BE2C (cell line): ENCODE measurements at regions not wholly inside any gene's neighbourhood (a gene's known extent, or its start where the extent isn't known, plus 50 kb on each side); places are given as distances from the start of the nearest gene placed in this dataset.
A peak's percentile ranks its signal among the peaks of the same experiment; 100 is the strongest.
"Not testable (repeated sequence)": the region's sequence is repeated elsewhere in the genome, so short reads cannot be mapped to it uniquely, and the experiment has no call there.

ENCODE experiments used
- DNase-seq: peaks from one replicate; pipeline ENCODE4 v3.0.0-alpha.2; 2020
- H3K27me3 ChIP-seq: fragments of 250-450 bp; sonication (Bioruptor Pico); 2 replicates; pipeline ENCODE4 v1.5.1; 2020; ENCODE audit warnings: mild to moderate bottlenecking
- H3K36me3 ChIP-seq: fragments of 250-450 bp; sonication (Bioruptor Pico); 2 replicates; pipeline ENCODE4 v1.5.1; 2020; ENCODE audit warnings: mild to moderate bottlenecking
- H3K4me1 ChIP-seq: fragments of 250-450 bp; sonication (Bioruptor Pico); 2 replicates; pipeline ENCODE4 v1.5.1; 2020
- H3K4me3 ChIP-seq: 2 replicates; pipeline ENCODE4 v1.5.1; 2011; ENCODE audit warnings: low read depth, low read length
- H3K9me3 ChIP-seq: fragments of 250-450 bp; sonication (Bioruptor Pico); 2 replicates; pipeline ENCODE4 v1.5.1; 2020
- CTCF ChIP-seq: IDR thresholded peaks from 2 replicates; pipeline ENCODE4 v1.5.1; 2012; ENCODE audit warnings: mild to moderate bottlenecking, low read depth, low read length

GRCh38 chr4:160362478-160362877 is 1259.6 kb downstream of the RAPGEF2 start:
- Histone ChIP-seq H3K27me3 (no peaks in the 10 kb centered on the region), H3K36me3 (no peaks in the 10 kb centered on the region), H3K4me1 (no peaks in the 10 kb centered on the region), H3K4me3 (no peak overlapping the region), H3K9me3 (no peaks in the 10 kb centered on the region)
- TF ChIP-seq CTCF: no peak
- no peak for DNase-seq

GRCh38 chr4:160364217-160364616 is 1261.3 kb downstream of the RAPGEF2 start:
- Histone ChIP-seq H3K9me3 (no peaks in the 10 kb centered on the region), H3K36me3 (no peaks in the 10 kb centered on the region), H3K4me3 (no peak overlapping the region), H3K4me1 (no peaks in the 10 kb centered on the region), H3K27me3 (no peaks in the 10 kb centered on the region)
- no peak for DNase-seq
- no peak for TF ChIP-seq CTCF

- not testable (repeated sequence) for H3K4me1 ChIP-seq, H3K27me3 ChIP-seq, H3K9me3 ChIP-seq, DNase-seq, H3K4me3 ChIP-seq, H3K36me3 ChIP-seq
Observed at GRCh38 chr4:160364665-160365064, 1261.8 kb downstream of the RAPGEF2 start.

GRCh38 chr4:160365383-160365782 is 1262.5 kb downstream of the RAPGEF2 start:
- H3K36me3 ChIP-seq, H3K9me3 ChIP-seq, H3K4me3 ChIP-seq, H3K4me1 ChIP-seq, H3K27me3 ChIP-seq: not testable (repeated sequence)
- TF ChIP-seq CTCF: peak; percentile 37
- peak; percentile 56 for DNase-seq

GRCh38 chr4:160370046-160370445 is 1267.2 kb downstream of the RAPGEF2 start:
- no peak for TF ChIP-seq CTCF
- Histone ChIP-seq H3K4me3 (no peak overlapping the region), H3K9me3 (no peaks in the 10 kb centered on the region), H3K4me1 (no peaks in the 10 kb centered on the region), H3K27me3 (no peaks in the 10 kb centered on the region), H3K36me3 (no peaks in the 10 kb centered on the region)
- DNase-seq: no peak

- DNase-seq: no peak
- no peaks in the 10 kb centered on the region for H3K36me3 ChIP-seq
- H3K4me3 ChIP-seq: no peak overlapping the region
- no peak for TF ChIP-seq CTCF
- no peaks in the 10 kb centered on the region for H3K4me1 ChIP-seq
- no peaks in the 10 kb centered on the region for H3K9me3 ChIP-seq
- H3K27me3 ChIP-seq: no peaks in the 10 kb centered on the region
Observed at GRCh38 chr4:160371446-160371845, 1268.6 kb downstream of the RAPGEF2 start.

- TF ChIP-seq CTCF: no peak
- H3K27me3 ChIP-seq: no peaks in the 10 kb centered on the region
- H3K9me3 ChIP-seq: no peaks in the 10 kb centered on the region
- DNase-seq: no peak
- no peaks in the 10 kb centered on the region for H3K4me1 ChIP-seq
- H3K36me3 ChIP-seq: no peaks in the 10 kb centered on the region
- H3K4me3 ChIP-seq: no peak overlapping the region
Observed at GRCh38 chr4:160372390-160372789, 1269.5 kb downstream of the RAPGEF2 start.
